GM19035 (cell line): ENCODE measurements at regions not wholly inside any gene's neighbourhood (a gene's known extent, or its start where the extent isn't known, plus 50 kb on each side); places are given as distances from the start of the nearest gene placed in this dataset.

Source experiments
- ATAC-seq: cut with Tn5 transposase; IDR thresholded peaks from one replicate; pipeline ENCODE4 v1.9.1; 2021; ENCODE audit not compliant: unreplicated experiment

GRCh38 chr13:106789911-106790310 lies 222.0 kb upstream of the ARGLU1 start:
- ATAC-seq: no peak

GRCh38 chr13:106786006-106786563 lies 218.1 kb upstream of the ARGLU1 start:
- ATAC-seq: no peak

- ATAC-seq: no peak
Measured at GRCh38 chr13:106774621-106775020, 206.7 kb upstream of the ARGLU1 start.

GRCh38 chr13:106772006-106772601 lies 204.2 kb upstream of the ARGLU1 start:
- no peak for ATAC-seq

- no peak for ATAC-seq
Measured at GRCh38 chr13:106768991-106769390, 201.1 kb upstream of the ARGLU1 start.

GRCh38 chr13:106762708-106763107 lies 194.8 kb upstream of the ARGLU1 start:
- no peak for ATAC-seq

GRCh38 chr13:106756446-106756845 lies 188.5 kb upstream of the ARGLU1 start:
- ATAC-seq: no peak

- ATAC-seq: no peak
Measured at GRCh38 chr13:106755542-106755941, 187.6 kb upstream of the ARGLU1 start.

GRCh38 chr13:106753251-106753650 lies 185.3 kb upstream of the ARGLU1 start:
- no peak for ATAC-seq

- ATAC-seq: no peak
Measured at GRCh38 chr13:106752584-106753170, 184.7 kb upstream of the ARGLU1 start.

GRCh38 chr13:106748785-106749184 lies 180.8 kb upstream of the ARGLU1 start:
- ATAC-seq: no peak

- ATAC-seq: no peak
Measured at GRCh38 chr13:106744516-106744915, 176.6 kb upstream of the ARGLU1 start.

GRCh38 chr13:106738186-106738678 lies 170.3 kb upstream of the ARGLU1 start:
- ATAC-seq: no peak

- no peak for ATAC-seq
Measured at GRCh38 chr13:106736941-106737340, 169.0 kb upstream of the ARGLU1 start.

- no peak for ATAC-seq
Measured at GRCh38 chr13:106734198-106734597, 166.3 kb upstream of the ARGLU1 start.

GRCh38 chr13:106723036-106723435 lies 155.1 kb upstream of the ARGLU1 start:
- no peak for ATAC-seq

- ATAC-seq: no peak
Measured at GRCh38 chr13:106722620-106723019, 154.7 kb upstream of the ARGLU1 start.

GRCh38 chr13:106721599-106721998 lies 153.7 kb upstream of the ARGLU1 start:
- ATAC-seq: no peak

GRCh38 chr13:106714271-106714982 lies 146.5 kb upstream of the ARGLU1 start:
- ATAC-seq: no peak

- ATAC-seq: no peak
Measured at GRCh38 chr13:106712381-106712780, 144.4 kb upstream of the ARGLU1 start.

GRCh38 chr13:106710266-106710665 lies 142.3 kb upstream of the ARGLU1 start:
- no peak for ATAC-seq

- no peak for ATAC-seq
Measured at GRCh38 chr13:106709522-106709921, 141.6 kb upstream of the ARGLU1 start.
